ENCODE measurements at regions not wholly inside any gene's neighbourhood (a gene's known extent, or its start where the extent isn't known, plus 50 kb on each side); places are given as distances from the start of the nearest gene placed in this dataset.
"Not testable (repeated sequence)": the region's sequence is repeated elsewhere in the genome, so short reads cannot be mapped to it uniquely, and the experiment has no call there.

- DNase-seq (ENCODE audit: low read depth): not testable (repeated sequence)
These were observed 5507.7 kb upstream of the TPTE start for GRCh38 chr21:5013455-5014304.

DNA sequence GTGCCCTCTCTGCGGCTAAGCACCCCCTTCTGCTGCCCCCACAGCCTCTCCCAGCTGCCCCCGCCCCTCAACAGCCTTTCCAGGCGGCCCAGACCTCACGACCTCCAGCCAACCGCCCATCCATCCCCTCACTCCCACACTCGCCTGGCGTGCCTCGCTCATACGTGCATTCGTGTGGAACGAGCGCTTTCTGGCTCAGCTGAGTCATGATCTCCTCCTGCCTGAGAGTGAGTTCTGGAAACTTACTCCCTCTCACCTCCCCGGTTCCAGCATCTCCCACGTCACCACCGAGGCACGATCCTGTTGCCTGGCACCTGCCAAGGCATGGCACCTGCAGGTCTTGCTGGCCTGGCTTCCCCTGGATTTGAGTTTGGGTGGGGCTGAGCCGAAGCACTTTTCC lies 5506.2 kb upstream of the TPTE start:
- not testable (repeated sequence) for DNase-seq (ENCODE audit: low read depth)

DNA sequence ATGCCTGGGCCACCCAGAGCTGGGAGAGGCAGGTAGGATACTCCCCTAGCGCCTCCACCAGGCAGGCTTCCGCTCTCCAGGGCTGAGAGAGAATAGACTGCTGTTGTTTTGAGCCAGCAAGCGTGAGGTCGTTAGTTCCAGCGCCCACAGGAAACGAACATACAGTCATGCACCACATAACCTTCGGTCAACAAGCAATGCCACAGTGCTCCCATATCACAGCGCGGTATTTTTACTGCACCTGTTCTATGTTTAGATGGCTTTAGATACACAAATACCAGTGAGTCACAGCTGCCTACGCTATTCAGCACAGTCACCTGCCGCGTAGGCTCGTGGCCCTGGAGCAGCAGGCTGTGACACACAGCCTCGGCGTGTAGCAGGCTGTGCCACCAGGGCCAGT lies 5502.3 kb upstream of the TPTE start:
- not testable (repeated sequence) for DNase-seq (ENCODE audit: low read depth)

DNA sequence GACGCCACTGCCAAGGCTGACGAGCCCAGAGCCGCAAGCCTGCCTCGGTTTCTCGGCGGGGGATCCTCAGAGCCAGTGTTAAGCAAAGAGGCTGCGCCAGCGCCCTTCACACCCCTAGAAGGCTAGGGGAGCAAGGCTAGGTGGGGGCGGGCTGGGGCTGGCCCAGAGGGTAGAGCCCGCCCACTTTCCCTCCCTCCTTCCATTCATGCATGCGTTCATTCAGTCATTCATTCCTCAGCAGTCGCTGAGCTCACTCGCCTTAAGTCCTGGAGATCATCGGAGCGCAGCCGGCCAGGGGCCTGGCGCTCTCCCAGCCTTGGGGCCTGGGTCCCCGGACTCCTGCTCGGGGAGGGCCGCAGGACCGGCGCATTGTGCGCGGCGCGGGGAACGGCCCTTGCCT lies 5499.6 kb upstream of the TPTE start:
- DNase-seq (ENCODE audit: low read depth): not testable (repeated sequence)

- not testable (repeated sequence) for DNase-seq (ENCODE audit: low read depth)
These were observed 5499.1 kb upstream of the TPTE start for GRCh38 chr21:5022254-5022653.

DNA sequence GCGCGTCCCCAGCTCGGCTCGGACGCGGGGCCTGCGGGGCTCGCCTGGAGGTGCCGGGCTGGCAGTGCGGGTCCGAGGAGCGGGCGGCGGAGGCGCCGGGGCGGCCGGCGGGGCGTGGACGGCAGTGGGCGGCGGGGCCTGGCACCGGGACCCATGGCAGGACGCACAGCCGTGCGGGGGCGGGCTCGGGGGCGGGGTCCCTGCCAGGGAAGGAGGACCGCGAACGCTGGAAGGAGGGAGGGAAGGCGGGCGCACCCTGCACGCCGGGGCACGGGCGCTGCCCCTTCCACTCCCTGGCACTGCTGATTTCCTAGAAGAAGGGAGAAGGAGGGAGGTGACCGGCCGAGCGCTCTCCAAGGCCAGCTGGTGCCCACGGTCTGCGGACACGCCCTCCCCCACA lies 5498.6 kb upstream of the TPTE start:
- DNase-seq (ENCODE audit: low read depth): not testable (repeated sequence)

GRCh38 chr21:5035147-5035546 lies 5486.2 kb upstream of the TPTE start:
- not testable (repeated sequence) for DNase-seq (ENCODE audit: low read depth)

- DNase-seq (ENCODE audit: low read depth): not testable (repeated sequence)
These were observed 5485.8 kb upstream of the TPTE start for GRCh38 chr21:5035587-5035986.

- not testable (repeated sequence) for DNase-seq (ENCODE audit: low read depth)
These were observed 5483.6 kb upstream of the TPTE start for GRCh38 chr21:5037606-5038331.

DNA sequence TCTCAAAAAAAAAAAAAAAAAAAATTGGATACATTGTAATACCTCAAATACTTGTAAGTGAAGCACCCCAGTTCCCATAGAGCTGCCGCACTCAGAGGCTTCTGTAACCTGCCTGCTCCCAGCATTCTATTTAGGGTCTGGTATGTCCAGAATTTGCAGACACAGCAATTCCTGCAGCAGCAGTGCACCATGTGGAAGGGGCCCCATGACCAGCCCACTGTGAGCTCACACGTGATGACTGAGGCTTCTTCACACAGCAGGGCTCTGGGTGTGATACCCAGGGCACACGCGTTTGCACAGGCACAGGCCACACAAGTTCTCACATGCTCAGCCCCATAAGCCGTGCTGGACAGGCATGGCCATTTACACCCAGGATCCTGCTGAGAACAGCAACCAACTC lies 5481.5 kb upstream of the TPTE start:
- not testable (repeated sequence) for DNase-seq (ENCODE audit: low read depth)

- DNase-seq (ENCODE audit: low read depth): not testable (repeated sequence)
These were observed 5478.8 kb upstream of the TPTE start for GRCh38 chr21:5042583-5042982.

- not testable (repeated sequence) for DNase-seq (ENCODE audit: low read depth)
These were observed 5476.6 kb upstream of the TPTE start for GRCh38 chr21:5044812-5045211.

- DNase-seq (ENCODE audit: low read depth): not testable (repeated sequence)
These were observed 5469.9 kb upstream of the TPTE start for GRCh38 chr21:5051303-5052018.

DNA sequence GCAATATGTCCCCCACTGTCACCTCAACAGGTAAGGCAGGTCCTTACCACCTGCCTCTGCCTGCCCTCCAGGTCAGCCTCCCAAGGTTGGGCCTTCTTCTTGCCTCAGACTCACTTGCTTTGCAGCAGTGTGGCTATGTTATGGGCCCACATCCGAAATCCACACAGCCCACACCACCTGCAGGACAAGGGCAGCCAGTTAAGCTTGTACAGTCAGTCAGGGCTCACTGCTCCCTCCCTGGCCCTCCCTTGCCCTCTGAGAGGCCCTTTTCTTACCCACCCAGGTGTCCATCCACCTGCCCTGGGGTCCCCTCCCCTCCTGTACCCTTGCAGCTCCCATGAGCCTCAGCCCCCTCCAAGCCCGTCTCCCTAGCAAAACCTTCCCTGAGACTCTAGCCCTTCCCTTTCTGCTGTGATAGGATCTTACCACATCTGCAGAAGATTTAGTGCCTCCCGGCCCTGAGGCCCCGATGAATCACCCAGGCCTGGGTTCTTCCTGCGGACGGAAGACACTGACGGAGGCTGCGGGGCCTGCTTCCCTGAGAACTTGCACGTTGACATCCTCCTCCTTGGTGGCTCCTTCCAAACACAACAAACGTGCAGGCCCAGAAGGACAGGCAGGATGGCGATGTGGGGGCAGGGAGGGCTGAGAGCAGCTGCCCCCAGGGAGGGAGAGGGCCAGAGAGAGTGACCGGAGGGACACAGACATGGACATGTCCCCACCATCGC lies 5466.2 kb upstream of the TPTE start:
- DNase-seq (ENCODE audit: low read depth): not testable (repeated sequence)

GRCh38 chr21:5055996-5056962 lies 5465.1 kb upstream of the TPTE start:
- DNase-seq (ENCODE audit: low read depth): not testable (repeated sequence)

GRCh38 chr21:5057077-5057476 lies 5464.3 kb upstream of the TPTE start:
- DNase-seq (ENCODE audit: low read depth): not testable (repeated sequence)

GRCh38 chr21:5060364-5061083 lies 5460.9 kb upstream of the TPTE start:
- not testable (repeated sequence) for DNase-seq (ENCODE audit: low read depth)

DNA sequence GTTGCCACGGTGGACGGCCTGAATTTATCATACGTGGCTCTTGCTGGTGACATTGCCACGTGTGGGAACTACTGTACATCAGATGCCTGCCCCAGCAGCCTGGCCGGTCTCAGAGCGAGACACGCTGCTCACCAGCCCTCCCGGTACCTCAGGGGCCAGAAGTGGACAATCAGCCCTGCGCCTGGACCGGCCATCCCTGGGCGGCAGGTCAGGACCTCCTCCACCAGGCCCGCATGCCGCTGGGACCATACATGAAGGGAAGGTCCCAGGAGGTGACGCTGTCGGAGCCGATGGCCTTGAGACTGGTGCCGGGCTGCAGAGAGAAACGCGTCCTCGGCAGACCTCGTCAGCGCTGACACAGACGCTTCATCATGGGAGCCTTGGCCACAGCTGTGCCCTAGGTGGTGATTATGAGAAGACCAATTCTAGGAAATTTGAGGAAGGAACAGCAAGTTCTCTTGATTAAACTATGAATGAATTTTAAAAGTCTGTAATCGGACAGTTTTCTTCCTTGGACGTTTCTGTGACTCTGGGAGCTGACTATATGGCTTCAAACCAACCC lies 5456.7 kb upstream of the TPTE start:
- not testable (repeated sequence) for DNase-seq (ENCODE audit: low read depth)
